T-cell (primary cell): ENCODE measurements at regions not wholly inside any gene's neighbourhood (a gene's known extent, or its start where the extent isn't known, plus 50 kb on each side); places are given as distances from the start of the nearest gene placed in this dataset.
A peak's percentile ranks its signal among the peaks of the same experiment; 100 is the strongest.
"Not testable (repeated sequence)": the region's sequence is repeated elsewhere in the genome, so short reads cannot be mapped to it uniquely, and the experiment has no call there.

Experiments used
- ATAC-seq, 4 experiments: fragments of 200-7000 bp in 3 of 4; fragments of 150-1000 bp in 1 of 4; cut with Tn5 transposase; replicated peaks in 1 of 4; 1 replicate in 3 of 4; 2 replicates in 1 of 4; pipeline ENCODE4 v1.10.0; 2021; ENCODE audit warnings: moderate library complexity in 3 of 4, mild to moderate bottlenecking in 2 of 4, moderate number of reproducible peaks in 1 of 4
- CTCF ChIA-PET, 2 donors: fragments of 300-600 bp; sonication (Branson Sonifier 250); formaldehyde crosslinking; loops; one replicate each; lab custom pipeline; 2022; ENCODE audit warnings: antibody characterized with exemption in 2 of 2; lab: Charles Lee
- POLR2A ChIA-PET, 2 donors: fragments of 300-600 bp; sonication (Branson Sonifier 250); formaldehyde crosslinking; loops; one replicate each; lab custom pipeline; 2022; ENCODE audit warnings: antibody characterized with exemption in 2 of 2; lab: Charles Lee
- DNase-seq, 35 experiments: peaks; one replicate each; pipeline versions ENCODE4 v3.0.0 to v3.0.0-alpha.2; 2013 to 2023
- H3K27ac ChIP-seq: one replicate; pipeline ENCODE4 v1.5.1; 2013; ENCODE audit warnings: low read length
- H3K27me3 ChIP-seq, 2 experiments: replicated peaks in 1 of 2; 1 replicate in 1 of 2; 2 replicates in 1 of 2; pipeline versions ENCODE4 v1.6.1 to v1.7.0; 2013; ENCODE audit warnings: low read length in 1 of 2, mixed read lengths in 1 of 2; ENCODE audit not compliant: control insufficient read depth in 2 of 2, insufficient read depth in 2 of 2; ENCODE audit errors: extremely low read depth in 1 of 2
- H3K36me3 ChIP-seq, 2 donors: 1 replicate in 1 of 2; 2 replicates in 1 of 2; pipeline versions ENCODE4 v1.6.1 to v1.7.0; 2013; ENCODE audit warnings: low read length in 1 of 2; ENCODE audit not compliant: control insufficient read depth in 2 of 2, insufficient read depth in 1 of 2; ENCODE audit errors: extremely low read depth in 1 of 2
- H3K4me1 ChIP-seq, 2 experiments: 1 replicate in 1 of 2; 2 replicates in 1 of 2; pipeline versions ENCODE4 v1.6.1 to v1.7.0; 2013; ENCODE audit warnings: low read length in 2 of 2, mixed read lengths in 1 of 2; ENCODE audit not compliant: insufficient read depth in 2 of 2, control insufficient read depth in 1 of 2; ENCODE audit errors: extremely low read depth in 1 of 2
- H3K4me3 ChIP-seq, 2 donors: 1 replicate in 1 of 2; 2 replicates in 1 of 2; pipeline versions ENCODE4 v1.5.1 to v1.7.0; 2013; ENCODE audit warnings: mild to moderate bottlenecking in 2 of 2, low read length in 1 of 2, moderate library complexity in 1 of 2; ENCODE audit not compliant: control insufficient read depth in 1 of 2; ENCODE audit errors: extremely low read depth in 1 of 2
- H3K9me3 ChIP-seq: 2 replicates; pipeline ENCODE4 v1.7.0; 2013
- H3K27ac Mint-ChIP-seq, 2 donors: one replicate each; pipeline ENCODE4 v1.8.0; 2020 to 2021; ENCODE audit warnings: mild to moderate bottlenecking in 2 of 2, mixed read lengths in 2 of 2
- H3K27me3 Mint-ChIP-seq, 2 donors: one replicate each; pipeline ENCODE4 v1.8.0; 2021 to 2022; ENCODE audit warnings: mixed read lengths in 2 of 2
- H3K36me3 Mint-ChIP-seq: one replicate; pipeline ENCODE4 v1.8.0; 2021; ENCODE audit warnings: mixed read lengths
- H3K4me1 Mint-ChIP-seq, 3 donors: one replicate each; pipeline ENCODE4 v1.8.0; 2020 to 2022; ENCODE audit warnings: mixed read lengths in 3 of 3, mild to moderate bottlenecking in 1 of 3
- H3K4me3 Mint-ChIP-seq, 3 donors: one replicate each; pipeline ENCODE4 v1.8.0; 2020 to 2022; ENCODE audit warnings: mild to moderate bottlenecking in 3 of 3, mixed read lengths in 3 of 3, moderate library complexity in 3 of 3
- H3K9me3 Mint-ChIP-seq, 3 donors: one replicate each; pipeline ENCODE4 v1.8.0; 2020 to 2022; ENCODE audit warnings: mixed read lengths in 3 of 3
- WGBS: methylation state at CpG from one replicate; pipeline ENCODE4 v1.1.5; 2013; ENCODE audit warnings: missing lambda C conversion rate; ENCODE audit not compliant: insufficient coverage; 5-methylcytosine and 5-hydroxymethylcytosine counted together

- H3K9me3 ChIP-seq, H3K9me3 Mint-ChIP-seq, H3K36me3 ChIP-seq, H3K27me3 Mint-ChIP-seq, POLR2A ChIA-PET, ATAC-seq, H3K36me3 Mint-ChIP-seq, H3K27ac Mint-ChIP-seq, CTCF ChIA-PET, H3K27ac ChIP-seq, H3K27me3 ChIP-seq, H3K4me3 Mint-ChIP-seq, H3K4me3 ChIP-seq, H3K4me1 Mint-ChIP-seq, H3K4me1 ChIP-seq: not testable (repeated sequence)
- WGBS, result 40% methylated on average over 1 of the region's 10 CpGs
- peak in 6 of 35 experiments; percentile 1 to 26 (median 6) for DNase-seq
Measured at GRCh38 chr16:33009468-33009867, 184.6 kb upstream of the TP53TG3C start.

DNA sequence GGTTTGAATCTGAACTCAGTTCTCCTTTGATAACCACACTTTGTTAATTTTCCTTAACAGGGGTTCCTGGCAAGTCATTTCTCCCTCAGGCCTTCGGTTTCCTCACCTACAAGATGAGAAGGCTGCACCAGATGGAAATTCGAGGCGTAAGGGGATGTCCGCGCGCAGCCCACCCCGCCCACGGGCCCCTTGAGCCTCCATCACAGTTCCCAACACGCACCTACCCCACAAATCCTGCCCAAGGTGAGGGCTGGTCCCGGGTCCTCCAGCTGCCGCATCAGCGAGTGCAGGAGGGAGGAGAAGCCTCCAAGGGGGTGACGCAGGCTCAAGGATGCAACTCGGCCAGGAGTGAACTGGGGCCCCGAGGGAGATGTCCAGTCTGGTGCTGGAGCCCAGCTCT lies 166.9 kb upstream of the TP53TG3C start:
- H3K36me3 Mint-ChIP-seq, H3K27ac Mint-ChIP-seq, DNase-seq, H3K4me1 Mint-ChIP-seq, H3K4me3 ChIP-seq, H3K9me3 ChIP-seq, H3K36me3 ChIP-seq, H3K9me3 Mint-ChIP-seq, H3K27me3 Mint-ChIP-seq, CTCF ChIA-PET, H3K27ac ChIP-seq, H3K27me3 ChIP-seq, H3K4me1 ChIP-seq, ATAC-seq, H3K4me3 Mint-ChIP-seq, POLR2A ChIA-PET: not testable (repeated sequence)
- no CpG with 5 or more reads among the region's 15 CpGs for WGBS

- WGBS, result 59% methylated on average over 9 of the region's 49 CpGs
- not testable (repeated sequence) for H3K27ac Mint-ChIP-seq
Measured at GRCh38 chr16:33027941-33028340, 166.1 kb upstream of the TP53TG3C start.

GRCh38 chr16:33028707-33029390 lies 165.2 kb upstream of the TP53TG3C start:
- H3K4me1 ChIP-seq, result not testable (repeated sequence)

More at GRCh38 chr16:33027941-33028340, 166.1 kb upstream of the TP53TG3C start:
- H3K4me1 Mint-ChIP-seq, H3K4me1 ChIP-seq, ATAC-seq, H3K9me3 Mint-ChIP-seq, POLR2A ChIA-PET, H3K36me3 Mint-ChIP-seq, H3K9me3 ChIP-seq, H3K4me3 ChIP-seq, H3K4me3 Mint-ChIP-seq, H3K27ac ChIP-seq, H3K27me3 Mint-ChIP-seq, DNase-seq, H3K27me3 ChIP-seq, CTCF ChIA-PET, H3K36me3 ChIP-seq: not testable (repeated sequence)

GRCh38 chr16:33048849-33049248 lies 145.2 kb upstream of the TP53TG3C start:
- 60% methylated on average over 1 of the region's 4 CpGs for WGBS
- H3K27ac Mint-ChIP-seq, result not testable (repeated sequence)

More at GRCh38 chr16:33028707-33029390, 165.2 kb upstream of the TP53TG3C start:
- H3K27me3 Mint-ChIP-seq, H3K36me3 Mint-ChIP-seq, H3K27ac ChIP-seq, DNase-seq, H3K4me3 Mint-ChIP-seq, H3K9me3 ChIP-seq, H3K4me3 ChIP-seq, ATAC-seq, POLR2A ChIA-PET, H3K27ac Mint-ChIP-seq, CTCF ChIA-PET, H3K9me3 Mint-ChIP-seq, H3K27me3 ChIP-seq, H3K36me3 ChIP-seq, H3K4me1 Mint-ChIP-seq: not testable (repeated sequence)
- 50% methylated on average over 27 of the region's 69 CpGs for WGBS

GRCh38 chr16:33059206-33059605 lies 134.8 kb upstream of the TP53TG3C start:
- Mint-ChIP-seq H3K4me3 (no peak overlapping the region), H3K9me3 (no peaks in the 10 kb centered on the region), H3K36me3 (no peaks in the 10 kb centered on the region), H3K27ac (no peak overlapping the region), H3K4me1 (no peaks in the 10 kb centered on the region), H3K27me3 (no peaks in the 10 kb centered on the region)
- ATAC-seq (no peak), DNase-seq (no peak)
- Histone ChIP-seq H3K36me3 (no peaks in the 10 kb centered on the region), H3K4me3 (no peak overlapping the region), H3K4me1 (no peaks in the 10 kb centered on the region), H3K27ac (no peak overlapping the region), H3K9me3 (no peaks in the 10 kb centered on the region), H3K27me3 (no peaks in the 10 kb centered on the region)
- POLR2A ChIA-PET, result no interaction called here
- 36% methylated on average over 16 of the region's 44 CpGs for WGBS
- CTCF ChIA-PET, result no interaction called here

More at GRCh38 chr16:33048849-33049248, 145.2 kb upstream of the TP53TG3C start:
- H3K4me1 Mint-ChIP-seq, H3K27me3 Mint-ChIP-seq, H3K27ac ChIP-seq, CTCF ChIA-PET, H3K4me3 Mint-ChIP-seq, ATAC-seq, H3K9me3 ChIP-seq, H3K4me1 ChIP-seq, DNase-seq, H3K9me3 Mint-ChIP-seq, H3K36me3 Mint-ChIP-seq, POLR2A ChIA-PET, H3K4me3 ChIP-seq, H3K36me3 ChIP-seq, H3K27me3 ChIP-seq: not testable (repeated sequence)
